MCF 10A (cell line): ENCODE measurements at regions not wholly inside any gene's neighbourhood (a gene's known extent, or its start where the extent isn't known, plus 50 kb on each side); places are given as distances from the start of the nearest gene placed in this dataset.

Experiments used
- BruUV-seq: library from RNA; stranded (reverse); fragments of 400-500 nt; replicated peaks from 2 replicates; lab custom pipeline; 2021; lab: Mats Ljungman, UMichigan
- CTCF ChIA-PET: fragments of 300-600 bp; sonication (Branson Sonifier 250); formaldehyde crosslinking; extraction: SDS; loops from one replicate; lab custom pipeline; 2021; ENCODE audit warnings: antibody characterized with exemption, inconsistent platforms; lab: Yijun Ruan, JAX
- POLR2A ChIA-PET: fragments of 300-600, 350-650 bp; sonication (Branson Sonifier 250); formaldehyde crosslinking; extraction: SDS; loops from one replicate; lab custom pipeline; 2020; ENCODE audit warnings: antibody characterized with exemption, inconsistent platforms; lab: Yijun Ruan, JAX
- DNase-seq: peaks from one replicate; pipeline ENCODE4 v3.0.0-alpha.2; 2018; ENCODE audit not compliant: unreplicated experiment
- H3K27ac Mint-ChIP-seq: one replicate; pipeline ENCODE4 v1.8.0; 2022; ENCODE audit warnings: mild to moderate bottlenecking, low read depth, mixed read lengths; ENCODE audit not compliant: unreplicated experiment
- H3K27me3 Mint-ChIP-seq: one replicate; pipeline ENCODE4 v1.8.0; 2022; ENCODE audit warnings: mixed read lengths; ENCODE audit not compliant: insufficient read depth, unreplicated experiment
- H3K36me3 Mint-ChIP-seq: one replicate; pipeline ENCODE4 v1.8.0; 2022; ENCODE audit warnings: mild to moderate bottlenecking, moderate library complexity, mixed read lengths; ENCODE audit not compliant: insufficient read depth, unreplicated experiment
- H3K4me1 Mint-ChIP-seq: one replicate; pipeline ENCODE4 v1.8.0; 2022; ENCODE audit warnings: mixed read lengths; ENCODE audit not compliant: insufficient read depth, unreplicated experiment
- H3K4me3 Mint-ChIP-seq: one replicate; pipeline ENCODE4 v1.8.0; 2022; ENCODE audit warnings: mild to moderate bottlenecking, moderate library complexity, mixed read lengths; ENCODE audit not compliant: unreplicated experiment
- H3K9me3 Mint-ChIP-seq: one replicate; pipeline ENCODE4 v1.8.0; 2022; ENCODE audit warnings: mixed read lengths; ENCODE audit not compliant: unreplicated experiment
- intact Hi-C: fragments of 100-400 bp; cut with micrococcal nuclease; formaldehyde crosslinking; loops from 2 replicates; pipeline ENCODE4 v1.14.1; 2022
- TF ChIP-seq, protein P1 (sequence below): fragments of 200-600 bp; IDR thresholded peaks from one replicate; pipeline ENCODE4 v1.8.0; 2022; ENCODE audit warnings: antibody characterized with exemption, mild to moderate bottlenecking; ENCODE audit not compliant: unreplicated experiment

GRCh38 chr17:5915337-5915736 lies 154.8 kb upstream of the WSCD1 start:
- no peak for DNase-seq
- no TSS peak for BruUV-seq
- TF ChIP-seq, protein P1, sequence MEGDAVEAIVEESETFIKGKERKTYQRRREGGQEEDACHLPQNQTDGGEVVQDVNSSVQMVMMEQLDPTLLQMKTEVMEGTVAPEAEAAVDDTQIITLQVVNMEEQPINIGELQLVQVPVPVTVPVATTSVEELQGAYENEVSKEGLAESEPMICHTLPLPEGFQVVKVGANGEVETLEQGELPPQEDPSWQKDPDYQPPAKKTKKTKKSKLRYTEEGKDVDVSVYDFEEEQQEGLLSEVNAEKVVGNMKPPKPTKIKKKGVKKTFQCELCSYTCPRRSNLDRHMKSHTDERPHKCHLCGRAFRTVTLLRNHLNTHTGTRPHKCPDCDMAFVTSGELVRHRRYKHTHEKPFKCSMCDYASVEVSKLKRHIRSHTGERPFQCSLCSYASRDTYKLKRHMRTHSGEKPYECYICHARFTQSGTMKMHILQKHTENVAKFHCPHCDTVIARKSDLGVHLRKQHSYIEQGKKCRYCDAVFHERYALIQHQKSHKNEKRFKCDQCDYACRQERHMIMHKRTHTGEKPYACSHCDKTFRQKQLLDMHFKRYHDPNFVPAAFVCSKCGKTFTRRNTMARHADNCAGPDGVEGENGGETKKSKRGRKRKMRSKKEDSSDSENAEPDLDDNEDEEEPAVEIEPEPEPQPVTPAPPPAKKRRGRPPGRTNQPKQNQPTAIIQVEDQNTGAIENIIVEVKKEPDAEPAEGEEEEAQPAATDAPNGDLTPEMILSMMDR, result no peak
- no peak overlapping the region for H3K27ac Mint-ChIP-seq
- intact Hi-C loops, result no loop called here
- POLR2A ChIA-PET, result no interaction called here
- H3K27me3 Mint-ChIP-seq, result peaks cover 25% of the 10 kb centered on the region
- H3K4me1 Mint-ChIP-seq, result no peaks in the 10 kb centered on the region
- peaks cover 8% of the 10 kb centered on the region for H3K9me3 Mint-ChIP-seq
- no peak overlapping the region for H3K4me3 Mint-ChIP-seq
- H3K36me3 Mint-ChIP-seq, result no peaks in the 10 kb centered on the region
- CTCF ChIA-PET, result no interaction called here

GRCh38 chr17:5919089-5919488 lies 151.1 kb upstream of the WSCD1 start:
- CTCF ChIA-PET, result interaction anchor here (0.8 kb wide), 1 partner anchor 307 kb away, joined by 3 read pairs; no protein-coding TSS in a partner anchor
- no TSS peak for BruUV-seq
- no peak overlapping the region for H3K27ac Mint-ChIP-seq
- POLR2A ChIA-PET, result no interaction called here
- H3K9me3 Mint-ChIP-seq, result no peaks in the 10 kb centered on the region
- TF ChIP-seq, protein P1, result no peak
- H3K4me1 Mint-ChIP-seq, result no peaks in the 10 kb centered on the region
- DNase-seq, result no peak
- intact Hi-C loops, result no loop called here
- no peak overlapping the region for H3K4me3 Mint-ChIP-seq
- peaks cover 25% of the 10 kb centered on the region for H3K27me3 Mint-ChIP-seq
- H3K36me3 Mint-ChIP-seq, result no peaks in the 10 kb centered on the region

GRCh38 chr17:5921512-5922282 lies 148.5 kb upstream of the WSCD1 start:
- no peak overlapping the region for H3K27ac Mint-ChIP-seq
- H3K4me3 Mint-ChIP-seq, result no peak overlapping the region
- POLR2A ChIA-PET, result no interaction called here
- no TSS peak for BruUV-seq
- H3K27me3 Mint-ChIP-seq, result peaks cover 38% of the 10 kb centered on the region
- intact Hi-C loops, result no loop called here
- TF ChIP-seq, protein P1, result no peak
- H3K36me3 Mint-ChIP-seq, result no peaks in the 10 kb centered on the region
- CTCF ChIA-PET, result no interaction called here
- no peaks in the 10 kb centered on the region for H3K9me3 Mint-ChIP-seq
- peak; percentile 73 for DNase-seq
- H3K4me1 Mint-ChIP-seq, result no peaks in the 10 kb centered on the region

DNA sequence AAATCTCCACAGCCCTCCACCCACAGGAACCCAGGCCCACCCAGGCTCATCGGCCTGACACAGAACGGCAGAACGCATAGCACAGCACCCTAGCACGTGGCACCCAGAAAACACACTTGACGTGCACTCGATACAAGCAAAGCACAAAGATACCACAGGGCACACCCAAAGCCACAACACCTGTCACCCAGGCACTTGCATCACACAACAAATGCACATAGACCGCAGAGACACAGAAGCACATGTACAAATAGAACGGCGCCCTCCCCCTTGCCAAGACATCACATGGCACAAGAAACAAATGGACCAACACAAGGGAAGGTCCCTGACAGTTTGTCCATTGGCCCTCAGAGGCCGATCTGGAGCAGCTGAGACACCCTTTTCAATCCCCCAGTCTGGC lies 147.7 kb upstream of the WSCD1 start:
- POLR2A ChIA-PET, result no interaction called here

More for the DNA sequence above, 147.7 kb upstream of the WSCD1 start:
- no TSS peak for BruUV-seq
- CTCF ChIA-PET, result no interaction called here
- no peak overlapping the region for H3K4me3 Mint-ChIP-seq
- TF ChIP-seq, protein P1, result no peak
- DNase-seq, result no peak
- H3K27ac Mint-ChIP-seq, result no peak overlapping the region
- H3K36me3 Mint-ChIP-seq, result no peaks in the 10 kb centered on the region
- H3K9me3 Mint-ChIP-seq, result no peaks in the 10 kb centered on the region
- H3K4me1 Mint-ChIP-seq, result no peaks in the 10 kb centered on the region
- peaks cover 31% of the 10 kb centered on the region for H3K27me3 Mint-ChIP-seq
- intact Hi-C loops, result no loop called here
